Kasumi-1 (cell line): ENCODE measurements at regions not wholly inside any gene's neighbourhood (a gene's known extent, or its start where the extent isn't known, plus 50 kb on each side); places are given as distances from the start of the nearest gene placed in this dataset.
A peak's percentile ranks its signal among the peaks of the same experiment; 100 is the strongest.

Source experiments
- DNase-seq, 2 experiments: peaks; one replicate each; lab custom pipeline; 2025; lab: John Stamatoyannopoulos, UW

DNA sequence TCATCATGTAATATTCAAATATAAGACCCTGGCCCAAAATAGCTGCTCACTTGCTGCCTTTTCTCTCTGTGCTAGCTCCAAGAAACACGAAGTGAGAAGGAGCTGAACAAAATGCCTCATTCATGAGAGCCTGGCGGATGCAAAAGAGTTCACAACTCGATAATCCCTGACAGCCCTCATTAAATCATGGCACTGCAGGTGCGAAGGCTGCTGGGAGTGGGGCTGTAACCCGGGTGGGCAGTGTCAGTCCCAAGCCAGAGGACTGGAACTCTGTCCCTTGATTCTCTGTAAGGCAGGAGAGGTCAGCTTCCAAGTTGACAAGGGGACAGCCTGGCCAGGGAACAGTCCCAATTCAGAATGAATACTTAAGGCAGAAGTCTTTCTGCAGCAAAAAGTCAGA is 318.5 kb downstream of the CDC5L start:
- no peak for DNase-seq

DNA sequence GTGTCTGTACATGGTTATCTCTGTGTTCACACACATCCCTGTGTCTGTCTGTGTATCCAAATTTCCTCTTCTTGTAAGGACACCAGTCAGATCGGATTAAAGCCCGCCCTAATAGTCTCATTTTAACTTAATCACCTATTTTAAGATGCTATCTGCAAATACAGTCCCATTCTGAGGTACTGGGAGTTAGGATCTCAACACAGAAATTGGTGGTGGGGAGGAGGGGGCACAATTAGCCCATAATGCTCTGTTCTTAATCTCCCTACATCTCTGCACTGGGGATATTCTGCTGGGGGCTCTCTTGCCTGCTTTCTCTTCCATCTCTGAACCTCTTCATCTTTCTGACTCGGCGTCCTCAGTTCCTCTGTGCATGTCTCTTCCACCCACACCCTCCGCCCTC is 320.7 kb downstream of the CDC5L start:
- no peak for DNase-seq

DNA sequence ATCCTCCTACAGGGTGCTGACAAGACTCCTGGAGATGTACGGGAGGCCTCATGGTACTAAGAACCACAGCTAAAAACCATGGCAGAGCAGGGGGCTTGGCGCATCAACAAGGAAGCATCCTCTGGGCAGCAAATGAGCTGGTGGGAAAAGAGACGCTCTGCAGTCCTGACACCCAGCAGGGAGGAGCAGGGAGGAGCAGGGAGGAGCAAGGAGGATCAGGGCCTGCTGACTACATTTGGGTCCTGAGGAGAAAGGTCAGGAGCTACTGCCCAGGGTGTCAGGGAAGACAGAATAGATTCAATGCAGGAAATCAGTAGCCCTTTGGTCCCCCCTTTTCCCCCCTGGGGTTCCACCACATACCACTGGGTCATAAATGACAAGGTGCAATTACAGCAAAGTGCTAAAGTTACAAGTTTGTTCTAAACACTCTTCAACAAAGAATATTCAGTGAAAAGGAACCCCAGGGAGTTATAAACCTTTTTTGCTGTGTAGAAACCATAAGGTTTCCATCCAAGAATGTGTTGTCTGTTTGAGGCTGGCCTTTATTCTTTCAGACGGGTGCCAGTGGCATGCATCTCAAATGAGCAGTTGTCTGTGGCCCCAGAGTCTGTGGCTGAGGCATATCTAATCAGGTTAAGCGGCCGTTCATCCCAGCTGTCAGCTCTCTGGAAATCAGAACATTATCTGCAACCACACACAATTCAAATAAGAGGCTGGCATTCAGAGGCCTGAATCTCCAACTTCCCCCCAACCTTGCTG is 325.0 kb downstream of the CDC5L start:
- DNase-seq: no peak

- no peak for DNase-seq
These were observed 327.7 kb downstream of the CDC5L start for GRCh38 chr6:44715188-44715587.

GRCh38 chr6:44715925-44716324 is 328.4 kb downstream of the CDC5L start:
- no peak for DNase-seq

DNA sequence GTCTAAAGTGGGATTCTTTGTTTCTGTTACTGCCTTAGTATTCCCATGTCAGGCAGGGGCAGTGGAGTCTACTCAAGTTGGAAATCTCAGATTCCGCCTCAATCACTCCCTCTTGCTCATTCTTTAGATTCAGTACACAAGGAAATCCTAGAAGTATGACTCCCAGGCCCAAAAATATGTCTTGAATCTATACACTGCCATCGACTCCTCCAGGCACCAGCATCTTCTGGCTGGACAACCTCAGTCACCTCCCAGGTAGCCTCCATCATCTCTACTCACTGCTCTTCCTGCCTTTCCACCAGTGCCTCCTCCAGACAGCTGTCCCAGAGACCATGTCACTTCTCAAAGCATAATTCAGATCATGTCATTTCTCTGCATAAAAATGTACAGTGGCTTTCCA is 329.9 kb downstream of the CDC5L start:
- no peak for DNase-seq

DNA sequence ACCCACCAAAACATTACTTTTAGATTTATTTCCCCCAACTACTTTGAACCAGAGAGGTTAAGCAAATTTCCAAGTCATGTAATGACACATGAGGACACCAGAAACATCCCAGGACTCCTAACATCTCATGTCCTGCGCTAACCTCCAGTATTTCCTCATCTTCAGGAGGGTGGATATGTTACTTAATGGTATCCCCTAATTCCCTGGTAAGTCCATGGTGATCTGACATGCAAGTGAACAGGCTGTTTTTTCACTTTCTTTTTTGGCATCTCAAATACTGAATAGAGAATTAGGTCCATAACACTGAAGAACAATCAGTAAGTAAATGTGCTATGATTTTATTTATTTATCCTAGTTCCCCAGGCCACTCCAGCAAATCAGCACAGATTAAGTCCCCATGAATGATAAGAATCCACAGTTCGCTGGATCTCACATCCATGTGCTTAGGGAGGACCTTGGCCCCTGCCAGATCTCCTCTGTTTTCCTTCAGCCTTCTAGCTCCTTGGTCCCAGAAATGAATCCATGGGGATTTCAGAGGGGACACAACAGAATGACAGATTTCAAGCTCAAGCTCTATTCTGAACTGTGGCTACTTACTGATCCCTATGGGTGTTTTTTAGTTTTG is 334.6 kb downstream of the CDC5L start:
- no peak for DNase-seq

- DNase-seq: no peak
These were observed 335.2 kb downstream of the CDC5L start for GRCh38 chr6:44722736-44723135.

DNA sequence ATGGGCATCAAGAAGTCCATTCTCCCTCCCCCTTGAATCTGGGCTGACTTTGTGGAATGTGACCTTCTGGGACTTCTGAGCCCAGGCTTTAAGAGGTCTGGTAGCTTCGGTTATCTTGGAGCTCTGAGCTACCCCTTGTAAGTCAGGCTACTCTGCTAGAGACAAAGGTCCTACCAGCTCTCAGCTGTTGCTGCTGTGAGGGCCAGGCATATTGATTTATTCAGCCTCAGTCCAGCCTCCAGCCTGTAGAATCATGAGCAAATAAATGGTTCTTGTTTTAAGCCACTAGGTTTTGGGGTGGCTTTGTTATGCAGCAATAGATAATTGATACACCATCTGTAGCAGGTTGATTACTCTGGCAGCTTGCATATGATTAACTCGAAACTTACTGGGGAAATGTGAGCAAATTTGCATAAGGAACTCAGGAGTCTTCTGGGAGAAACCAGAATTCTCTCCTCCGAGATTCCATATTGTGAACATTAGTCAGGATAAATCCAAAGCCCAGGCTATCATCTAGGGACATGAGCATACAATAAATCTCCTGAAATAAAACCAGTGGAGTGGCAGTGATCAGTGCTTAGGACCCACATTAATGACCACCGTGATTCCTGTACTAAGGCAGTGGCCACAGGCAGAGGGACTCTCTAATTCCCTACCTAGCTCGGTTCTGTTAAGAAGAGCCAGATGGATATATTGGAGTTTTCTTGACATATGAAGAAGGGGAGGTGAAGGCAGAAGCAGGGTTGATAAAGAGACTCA is 336.1 kb downstream of the CDC5L start:
- no peak for DNase-seq

GRCh38 chr6:44725070-44725469 is 337.6 kb downstream of the CDC5L start:
- no peak for DNase-seq

DNA sequence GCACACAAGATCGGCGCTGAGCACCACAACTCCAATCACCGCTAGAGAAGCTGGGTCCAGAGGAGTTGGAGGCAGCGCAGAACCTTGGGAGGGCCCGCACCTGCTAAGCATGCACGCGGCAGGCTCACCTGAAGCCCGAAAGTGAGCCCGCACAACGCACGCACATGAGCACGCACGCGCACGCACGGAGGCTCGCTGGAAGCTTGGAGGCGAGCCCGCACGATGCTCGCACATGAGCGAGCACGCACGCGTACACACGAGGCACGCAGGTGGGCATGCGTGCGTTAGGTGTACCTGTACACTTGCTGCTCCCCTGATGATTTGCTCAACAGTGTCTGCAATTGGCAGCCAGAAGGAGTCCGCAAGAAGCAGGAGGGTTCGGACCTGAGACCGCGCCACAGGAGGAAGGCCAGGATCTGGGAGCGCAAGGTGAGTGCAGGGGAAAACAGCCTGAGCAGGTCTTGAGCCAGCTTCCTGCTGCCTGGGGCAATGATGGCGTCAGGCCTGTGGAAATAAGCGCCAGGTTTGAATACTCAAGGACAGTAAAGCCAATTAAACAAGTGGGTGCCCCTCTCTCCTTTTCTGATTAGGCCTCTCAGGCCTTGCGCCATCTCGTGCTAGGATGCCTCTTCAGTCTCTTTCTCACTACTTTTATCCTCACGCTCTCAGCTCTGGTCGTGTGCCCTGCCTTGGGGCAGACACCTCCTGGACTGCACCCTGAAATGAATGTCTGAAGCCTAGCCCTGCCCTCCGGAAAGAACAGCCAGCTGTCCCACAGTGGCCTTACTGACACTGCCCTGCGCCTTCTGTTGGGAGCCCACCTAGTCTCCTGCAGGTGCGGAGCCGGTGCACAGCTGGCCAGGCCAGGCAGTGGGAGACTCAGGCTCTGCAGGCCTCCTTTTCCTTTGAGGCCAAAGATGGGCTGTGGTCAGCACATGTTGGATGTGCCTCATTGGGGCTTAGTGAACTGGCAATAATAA is 340.4 kb downstream of the CDC5L start:
- DNase-seq: no peak

- DNase-seq: no peak
These were observed 343.4 kb downstream of the CDC5L start for GRCh38 chr6:44730771-44731391.

GRCh38 chr6:44731485-44732095 is 344.1 kb downstream of the CDC5L start:
- no peak for DNase-seq

GRCh38 chr6:44732243-44732642 is 344.7 kb downstream of the CDC5L start:
- DNase-seq: no peak

DNA sequence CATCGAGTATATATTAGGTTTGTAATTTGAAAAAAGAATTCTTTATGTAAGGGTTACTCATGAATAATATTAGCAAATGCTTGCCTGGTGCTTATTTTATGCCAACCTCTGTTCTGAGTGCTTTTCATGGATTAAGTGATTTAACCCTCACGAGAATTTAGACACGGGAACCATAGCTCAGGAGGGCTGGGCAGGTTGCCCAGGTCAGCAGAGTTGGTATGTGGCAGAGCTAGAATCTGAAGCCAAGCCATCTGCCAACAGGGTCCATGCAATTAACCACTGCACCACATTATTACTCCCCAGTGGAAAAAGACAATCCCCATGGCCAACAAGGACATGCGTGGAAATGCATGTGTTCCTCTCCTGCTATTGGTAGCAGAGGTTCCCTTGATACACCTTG is 345.6 kb downstream of the CDC5L start:
- no peak for DNase-seq

GRCh38 chr6:44733868-44734267 is 346.4 kb downstream of the CDC5L start:
- DNase-seq: peak; percentile 6 to 26

DNA sequence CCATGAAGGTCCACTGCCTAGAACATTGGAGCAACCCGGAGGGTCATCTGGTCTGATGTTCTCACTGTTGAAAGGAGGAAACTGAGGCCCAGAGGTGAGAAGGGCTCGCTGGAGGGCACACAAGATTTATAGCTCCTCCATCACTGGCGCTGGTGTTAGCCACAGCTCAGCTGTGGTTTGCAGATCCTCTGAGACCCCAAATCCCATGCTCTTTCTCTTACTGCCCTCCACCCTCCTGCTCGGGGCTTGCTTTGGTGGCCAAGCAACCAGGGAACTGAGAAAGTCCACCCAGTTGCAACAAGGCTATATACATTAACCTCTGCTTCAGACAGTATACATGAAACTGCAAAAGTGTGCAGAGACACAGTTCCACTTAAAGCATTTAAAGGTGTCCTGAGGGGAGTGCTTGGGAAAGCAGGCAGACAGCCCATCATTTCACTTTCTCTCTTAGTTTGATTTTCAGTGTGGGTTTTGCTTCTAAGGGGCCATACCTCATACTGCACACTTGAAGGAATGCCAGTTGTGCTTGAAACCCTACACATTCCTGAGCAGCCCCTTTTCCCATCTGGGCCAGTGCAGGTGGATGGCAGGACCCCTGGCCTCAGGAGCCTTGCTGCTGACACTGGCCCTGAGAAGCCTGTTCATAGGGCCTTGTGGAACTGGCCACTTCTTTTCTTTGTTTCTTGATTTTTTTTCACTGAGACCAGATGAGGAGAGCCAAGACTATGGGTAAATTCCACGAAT is 347.6 kb downstream of the CDC5L start:
- DNase-seq: no peak

- no peak for DNase-seq
These were observed 348.1 kb downstream of the CDC5L start for GRCh38 chr6:44735630-44735963.

GRCh38 chr6:44737341-44737740 is 349.8 kb downstream of the CDC5L start:
- DNase-seq: no peak

DNA sequence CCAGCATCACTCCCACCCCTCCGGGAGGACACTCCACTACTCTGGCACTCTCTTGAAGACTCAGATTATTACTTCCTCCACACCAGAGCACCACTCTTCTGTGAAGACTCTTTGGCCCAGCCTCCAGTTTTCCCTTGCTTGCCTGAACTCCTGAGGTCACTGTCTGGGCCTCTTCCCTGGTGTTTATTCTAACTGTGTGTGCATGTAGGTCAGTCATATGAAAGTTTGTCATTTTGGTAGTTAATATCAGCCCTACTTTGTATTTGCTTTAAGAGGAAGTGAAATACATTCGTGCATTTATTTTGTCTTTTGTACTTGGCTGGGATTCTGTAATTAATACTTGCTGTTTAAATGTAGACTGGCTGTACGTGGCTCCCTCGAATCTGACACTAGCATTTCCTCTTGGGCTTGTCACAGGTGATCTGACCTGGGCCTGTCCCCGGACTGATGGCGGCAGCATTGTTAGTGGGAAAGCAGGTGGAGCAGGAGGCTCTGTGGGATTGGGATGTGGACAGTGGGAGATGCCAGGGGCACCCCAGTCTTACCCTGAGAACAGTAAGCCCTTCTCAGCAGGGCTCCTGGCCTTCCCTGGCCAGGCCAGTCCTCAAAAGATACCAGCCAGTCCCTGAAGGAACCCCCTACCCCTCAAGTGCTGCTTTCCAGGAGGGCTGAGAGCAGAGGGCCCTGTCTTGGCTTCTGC is 350.5 kb downstream of the CDC5L start:
- no peak for DNase-seq
